Retinal pigment epithelial cell (primary cell): ENCODE measurements at regions not wholly inside any gene's neighbourhood (a gene's known extent, or its start where the extent isn't known, plus 50 kb on each side); places are given as distances from the start of the nearest gene placed in this dataset.

Source experiments
- DNase-seq: peaks from one replicate; pipeline ENCODE4 v3.0.0-alpha.2; 2010; ENCODE audit warnings: low read depth
- H3K4me3 ChIP-seq: 2 replicates; pipeline ENCODE4 v1.5.1; 2011; ENCODE audit warnings: mild to moderate bottlenecking, low read length, control low read depth, moderate library complexity
- CTCF ChIP-seq: conservative IDR thresholded peaks from 2 replicates; pipeline ENCODE4 v1.5.1; 2011; ENCODE audit warnings: low read depth, low read length, control low read depth, inconsistent platforms

- no peak for TF ChIP-seq CTCF
- no peak for DNase-seq
- no peak overlapping the region for H3K4me3 ChIP-seq
Observed at GRCh38 chr4:41399231-41399630, 138.7 kb upstream of the LIMCH1 start.

- DNase-seq = no peak
- H3K4me3 ChIP-seq = no peak overlapping the region
- TF ChIP-seq CTCF = no peak
Observed at GRCh38 chr4:41400296-41400695, 137.7 kb upstream of the LIMCH1 start.

- no peak overlapping the region for H3K4me3 ChIP-seq
- no peak for TF ChIP-seq CTCF
- DNase-seq = no peak
Observed at GRCh38 chr4:41405464-41406112, 132.4 kb upstream of the LIMCH1 start.

GRCh38 chr4:41406113-41406516 lies 131.8 kb upstream of the LIMCH1 start:
- TF ChIP-seq CTCF = no peak
- peak; percentile 56 for DNase-seq
- no peak overlapping the region for H3K4me3 ChIP-seq

- no peak for TF ChIP-seq CTCF
- no peak for DNase-seq
- no peak overlapping the region for H3K4me3 ChIP-seq
Observed at GRCh38 chr4:41408150-41408549, 129.8 kb upstream of the LIMCH1 start.

GRCh38 chr4:41408859-41409593 lies 128.9 kb upstream of the LIMCH1 start:
- no peak overlapping the region for H3K4me3 ChIP-seq
- TF ChIP-seq CTCF = no peak
- no peak for DNase-seq

- no peak for TF ChIP-seq CTCF
Observed at GRCh38 chr4:41409594-41409895, 128.4 kb upstream of the LIMCH1 start.

More at GRCh38 chr4:41409594-41409895, 128.4 kb upstream of the LIMCH1 start:
- H3K4me3 ChIP-seq = no peak overlapping the region
- DNase-seq = no peak
